ENCODE measurements at regions not wholly inside any gene's neighbourhood (a gene's known extent, or its start where the extent isn't known, plus 50 kb on each side); places are given as distances from the start of the nearest gene placed in this dataset.

GRCh38 chr4:129545599-129546278, 449.8 kb downstream of the C4orf33 start:
- POLR2A ChIA-PET = no interaction called here
- DNase-seq (ENCODE audit: extremely low spot score) = no peak
- CTCF ChIA-PET = no interaction called here
- no peak for TF ChIP-seq CTCF (IDR thresholded peaks at IDR 0.05; ENCODE audit: control extremely low read depth, extremely low read depth, low read depth, missing control alignments)

GRCh38 chr4:129546531-129546930, 450.6 kb downstream of the C4orf33 start:
- CTCF ChIA-PET = interaction anchor here (1.8 kb wide), 1 partner anchor 18 kb away, joined by 3 read pairs; no protein-coding TSS in a partner anchor
- POLR2A ChIA-PET = no interaction called here
- TF ChIP-seq CTCF (IDR thresholded peaks at IDR 0.05; ENCODE audit: control extremely low read depth, extremely low read depth, low read depth, missing control alignments) = no peak
- no peak for DNase-seq (ENCODE audit: extremely low spot score)

- ChIA-PET CTCF (interaction anchor here (0.8 to 1.1 kb wide), 2 partner anchors 23 to 91 kb away, joined by 3 read pairs; no protein-coding TSS in a partner anchor), POLR2A (no interaction called here)
- no peak for DNase-seq (ENCODE audit: extremely low spot score)
- TF ChIP-seq CTCF (IDR thresholded peaks at IDR 0.05; ENCODE audit: control extremely low read depth, extremely low read depth, low read depth, missing control alignments) = no peak
Observed at GRCh38 chr4:129550281-129550785, 454.4 kb downstream of the C4orf33 start.

- DNase-seq (ENCODE audit: extremely low spot score) = no peak
- TF ChIP-seq CTCF (IDR thresholded peaks at IDR 0.05; ENCODE audit: control extremely low read depth, extremely low read depth, low read depth, missing control alignments) = no peak
- ChIA-PET POLR2A (no interaction called here), CTCF (no interaction called here)
Observed at GRCh38 chr4:129561280-129561679, 465.3 kb downstream of the C4orf33 start.

GRCh38 chr4:129561886-129562671, 466.1 kb downstream of the C4orf33 start:
- ChIA-PET CTCF (no interaction called here), POLR2A (no interaction called here)
- DNase-seq (ENCODE audit: extremely low spot score) = no peak
- TF ChIP-seq CTCF (IDR thresholded peaks at IDR 0.05; ENCODE audit: control extremely low read depth, extremely low read depth, low read depth, missing control alignments) = no peak

- no peak for TF ChIP-seq CTCF (IDR thresholded peaks at IDR 0.05; ENCODE audit: control extremely low read depth, extremely low read depth, low read depth, missing control alignments)
- ChIA-PET CTCF (interaction anchor here (0.8 kb wide), 1 partner anchor 75 kb away, joined by 3 read pairs; no protein-coding TSS in a partner anchor), POLR2A (no interaction called here)
- no peak for DNase-seq (ENCODE audit: extremely low spot score)
Observed at GRCh38 chr4:129565214-129565613, 469.3 kb downstream of the C4orf33 start.

All from GM10248 (cell line).